ENCODE measurements at regions not wholly inside any gene's neighbourhood (a gene's known extent, or its start where the extent isn't known, plus 50 kb on each side); places are given as distances from the start of the nearest gene placed in this dataset.

GRCh38 chr4:110780538-110780937, 157.7 kb upstream of the PITX2 start:
- no peak for DNase-seq

- DNase-seq: no peak
Measured at GRCh38 chr4:110781944-110782343, 159.1 kb upstream of the PITX2 start.

GRCh38 chr4:110787109-110787508, 164.2 kb upstream of the PITX2 start:
- DNase-seq: no peak

- no peak for DNase-seq
Measured at GRCh38 chr4:110787707-110788106, 164.8 kb upstream of the PITX2 start.

- no peak for DNase-seq
Measured at GRCh38 chr4:110788302-110788701, 165.4 kb upstream of the PITX2 start.

GRCh38 chr4:110792036-110792435, 169.2 kb upstream of the PITX2 start:
- no peak for DNase-seq

- DNase-seq: no peak
Measured at GRCh38 chr4:110793381-110793801, 170.5 kb upstream of the PITX2 start.

GRCh38 chr4:110793890-110794554, 171.1 kb upstream of the PITX2 start:
- DNase-seq: no peak

- DNase-seq: no peak
Measured at GRCh38 chr4:110795971-110796370, 173.1 kb upstream of the PITX2 start.

- DNase-seq: no peak
Measured at GRCh38 chr4:110797486-110797885, 174.6 kb upstream of the PITX2 start.

- no peak for DNase-seq
Measured at GRCh38 chr4:110798687-110799086, 175.8 kb upstream of the PITX2 start.

- no peak for DNase-seq
Measured at GRCh38 chr4:110799211-110799610, 176.3 kb upstream of the PITX2 start.

GRCh38 chr4:110801591-110801990, 178.7 kb upstream of the PITX2 start:
- no peak for DNase-seq

- no peak for DNase-seq
Measured at GRCh38 chr4:110808351-110808878, 185.5 kb upstream of the PITX2 start.

- no peak for DNase-seq
Measured at GRCh38 chr4:110815950-110816349, 193.1 kb upstream of the PITX2 start.

GRCh38 chr4:110816367-110816766, 193.5 kb upstream of the PITX2 start:
- DNase-seq: no peak

GRCh38 chr4:110821186-110821585, 198.3 kb upstream of the PITX2 start:
- DNase-seq: no peak

- DNase-seq: no peak
Measured at GRCh38 chr4:110823251-110823650, 200.4 kb upstream of the PITX2 start.

- DNase-seq: no peak
Measured at GRCh38 chr4:110824344-110824743, 201.5 kb upstream of the PITX2 start.

GRCh38 chr4:110826656-110827055, 203.8 kb upstream of the PITX2 start:
- DNase-seq: no peak

GRCh38 chr4:110830461-110830860, 207.6 kb upstream of the PITX2 start:
- no peak for DNase-seq

GRCh38 chr4:110837896-110838450, 215.1 kb upstream of the PITX2 start:
- no peak for DNase-seq

GRCh38 chr4:110840221-110840654, 217.4 kb upstream of the PITX2 start:
- no peak for DNase-seq

- DNase-seq: no peak
Measured at GRCh38 chr4:110848787-110849186, 225.9 kb upstream of the PITX2 start.

- no peak for DNase-seq
Measured at GRCh38 chr4:110849461-110849860, 226.6 kb upstream of the PITX2 start.

Measured in hematopoietic multipotent progenitor cell treated with erythropoietin and hydrocortisone succinate and interleukin-3 and kit ligand, for 6 days (in vitro differentiated cells).